NCI-H2029 (cell line): ENCODE measurements at regions not wholly inside any gene's neighbourhood (a gene's known extent, or its start where the extent isn't known, plus 50 kb on each side); places are given as distances from the start of the nearest gene placed in this dataset.
"Not testable (repeated sequence)": the region's sequence is repeated elsewhere in the genome, so short reads cannot be mapped to it uniquely, and the experiment has no call there.

Source experiments
- DNase-seq: peaks from one replicate; lab custom pipeline; 2025; lab: John Stamatoyannopoulos, UW

DNA sequence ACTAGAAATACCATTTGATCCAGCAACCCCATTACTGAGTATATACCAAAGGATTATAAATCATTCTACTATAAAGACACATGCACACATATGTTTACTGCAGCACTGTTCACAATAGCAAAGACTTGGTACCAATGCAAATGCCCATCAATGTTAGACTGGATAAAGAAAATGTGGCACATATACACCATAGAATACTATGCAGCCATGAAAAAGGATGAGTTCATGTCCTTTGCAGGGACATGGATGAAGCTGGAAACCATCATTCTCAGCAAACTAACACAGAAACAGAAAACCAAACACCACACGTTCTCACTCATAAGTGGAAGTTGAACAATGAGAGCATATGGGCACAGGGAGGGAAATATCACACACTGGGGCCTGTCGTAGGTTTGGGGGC lies 106.0 kb downstream of the SPATA18 start:
- not testable (repeated sequence) for DNase-seq

GRCh38 chr4:52157641-52158316 lies 106.7 kb downstream of the SPATA18 start:
- no peak for DNase-seq

DNA sequence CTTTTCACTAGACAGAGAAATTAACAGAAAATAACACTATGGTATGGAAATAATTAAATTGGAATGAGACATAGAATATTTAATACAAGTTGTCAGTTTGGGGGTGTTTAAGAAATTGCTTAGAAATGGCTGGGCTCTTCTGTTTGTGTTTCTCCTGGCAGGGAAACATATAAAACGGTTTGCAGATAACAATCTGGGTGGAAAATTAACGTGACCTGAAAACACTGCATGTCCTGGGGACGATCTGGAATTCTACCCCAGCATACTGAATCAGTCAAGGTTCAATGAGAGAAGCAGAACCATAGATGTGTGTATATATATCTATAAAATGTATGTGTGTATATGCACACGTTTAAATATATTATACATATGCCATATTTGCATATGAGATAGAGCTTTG lies 109.8 kb downstream of the SPATA18 start:
- no peak for DNase-seq

- DNase-seq = no peak
Measured at GRCh38 chr4:52164116-52164515, 113.0 kb downstream of the SPATA18 start.

DNA sequence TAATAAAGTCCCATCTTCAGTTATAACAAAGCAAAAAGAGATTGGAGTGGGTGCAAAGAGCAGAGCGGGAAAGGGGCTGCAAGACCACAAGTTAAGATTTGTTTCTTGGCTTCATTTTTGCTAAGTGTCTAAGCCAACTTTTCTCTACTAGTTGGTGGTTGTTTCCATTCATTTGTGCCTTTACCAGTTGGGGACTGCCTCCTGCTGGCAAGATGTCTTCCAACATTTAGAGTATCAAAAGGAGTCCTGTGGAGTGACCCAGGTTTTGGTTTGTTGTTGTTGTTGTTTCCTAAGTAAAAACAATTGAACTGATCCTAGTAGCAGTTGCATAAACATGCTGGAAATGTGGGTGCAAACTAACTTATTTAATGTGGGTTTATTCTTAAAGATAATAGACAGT lies 121.1 kb downstream of the SPATA18 start:
- DNase-seq = no peak

GRCh38 chr4:52173470-52174045 lies 122.5 kb downstream of the SPATA18 start:
- DNase-seq = no peak

DNA sequence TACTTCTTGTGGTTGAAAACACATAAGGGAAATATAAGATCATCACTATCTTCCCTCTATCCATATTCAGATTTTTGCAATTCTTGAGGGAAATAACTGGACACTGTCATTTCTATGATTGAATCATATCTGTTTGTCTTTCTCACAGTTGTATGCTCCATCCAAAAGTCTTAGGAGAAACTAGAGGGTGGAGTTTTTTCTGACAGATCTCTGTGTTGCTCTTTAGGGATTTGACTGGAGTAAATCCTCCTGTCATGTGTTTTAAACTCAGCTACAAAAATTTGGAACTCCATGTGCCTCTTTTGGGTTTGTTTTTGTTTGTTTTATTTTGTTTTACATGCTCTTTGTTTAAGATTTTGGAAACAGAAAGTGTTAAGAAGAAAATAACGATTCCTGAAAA lies 136.5 kb downstream of the SPATA18 start:
- DNase-seq = no peak

DNA sequence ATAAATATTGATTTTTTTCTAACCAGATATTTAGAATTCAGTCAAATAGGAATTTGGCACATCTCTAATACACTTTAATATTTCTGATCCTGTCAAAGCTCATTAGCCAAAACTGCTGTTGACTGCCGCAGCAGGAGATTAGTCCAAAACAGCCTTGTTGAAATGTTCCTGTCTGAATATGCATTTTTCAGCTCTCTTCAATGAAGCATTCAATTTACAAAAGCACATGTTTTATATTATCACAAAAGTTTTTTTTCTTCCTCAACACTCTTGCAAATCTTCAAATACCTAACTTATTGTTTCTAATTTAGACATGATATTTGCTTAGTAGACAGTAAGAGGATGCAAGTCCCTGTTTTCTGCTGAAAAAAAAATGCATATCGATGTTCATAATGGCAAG lies 140.9 kb downstream of the SPATA18 start:
- no peak for DNase-seq

DNA sequence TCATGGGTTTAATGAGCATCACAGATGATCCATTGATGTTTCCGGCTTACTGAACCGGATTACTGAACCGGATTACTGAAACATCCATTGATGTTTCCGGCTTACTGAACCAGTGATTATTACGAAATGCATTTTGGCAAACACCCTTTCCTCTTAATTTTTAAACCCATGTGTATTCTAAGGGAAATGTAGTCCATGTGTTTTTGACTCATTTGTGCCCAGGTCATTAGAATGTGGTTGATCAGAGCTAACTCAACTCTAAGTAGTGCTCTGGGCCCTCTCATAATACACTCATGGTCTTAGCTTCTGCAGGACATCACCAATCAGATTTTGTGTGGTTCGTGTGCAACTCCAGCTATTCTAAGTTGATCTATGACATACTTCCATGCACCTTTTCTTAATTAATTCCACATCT lies 141.6 kb downstream of the SPATA18 start:
- no peak for DNase-seq

GRCh38 chr4:52195869-52196268 lies 144.8 kb downstream of the SPATA18 start:
- no peak for DNase-seq

DNA sequence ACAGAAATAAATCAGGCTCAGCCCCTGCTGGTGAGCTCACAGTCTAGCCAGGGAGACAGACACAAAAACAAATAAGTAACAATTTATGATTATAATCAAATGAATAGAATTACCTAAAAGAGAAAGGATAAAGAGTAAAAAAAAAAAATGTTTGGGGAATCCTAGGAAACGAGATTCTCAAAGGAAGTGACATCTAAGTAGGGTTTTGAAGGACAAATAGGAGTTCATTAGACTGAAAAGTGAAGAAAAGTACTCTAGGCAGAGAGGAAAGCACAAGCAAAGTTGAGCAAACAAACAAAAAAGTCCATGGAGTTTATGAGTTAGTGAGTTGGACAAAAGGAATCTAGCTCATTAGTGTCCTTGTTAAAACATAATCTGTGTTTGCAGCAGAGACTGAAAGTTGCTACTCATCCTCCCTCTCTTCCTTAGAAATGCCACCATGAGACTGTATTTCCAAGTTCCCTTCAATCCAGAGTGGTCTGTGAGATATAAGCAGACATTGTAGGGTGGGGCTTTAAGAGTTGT lies 145.6 kb downstream of the SPATA18 start:
- no peak for DNase-seq

DNA sequence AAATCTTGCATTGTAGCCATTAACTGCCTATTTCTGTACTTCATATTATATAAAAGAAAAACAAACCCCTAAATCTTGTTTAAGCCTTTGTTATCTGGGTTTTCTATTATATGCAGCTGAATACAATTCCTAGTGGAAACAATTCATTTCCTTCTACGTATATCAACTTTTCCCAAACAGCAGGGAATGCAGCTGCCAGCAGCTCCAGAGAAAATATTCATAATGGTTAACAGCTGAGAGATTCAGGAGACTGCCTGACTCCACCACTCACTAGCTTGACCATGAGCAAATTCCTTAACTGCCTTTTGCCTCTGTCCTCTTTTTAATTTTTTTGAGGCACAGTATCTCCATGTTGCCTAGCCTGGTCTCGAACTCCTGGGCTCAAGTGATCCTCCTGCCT lies 146.2 kb downstream of the SPATA18 start:
- no peak for DNase-seq

DNA sequence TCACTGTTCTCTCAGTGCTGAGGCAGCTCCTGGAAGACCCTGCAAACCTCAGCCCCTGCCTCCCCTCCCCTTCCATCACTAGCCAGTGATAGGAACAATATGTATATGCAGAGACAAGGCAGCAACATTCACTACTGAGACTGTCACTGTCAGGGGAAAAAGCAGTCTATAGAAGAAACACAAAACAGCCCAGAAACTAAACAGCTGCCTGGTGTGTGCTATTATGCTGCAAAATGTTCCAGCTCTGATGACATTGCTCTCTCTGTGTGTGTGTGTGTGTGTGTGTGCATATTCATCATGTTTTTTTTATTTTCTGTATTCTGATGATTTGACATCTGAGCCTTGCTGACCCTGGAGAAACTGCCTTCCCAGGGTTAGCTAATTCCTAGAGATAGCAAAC lies 147.2 kb downstream of the SPATA18 start:
- no peak for DNase-seq

- no peak for DNase-seq
Measured at GRCh38 chr4:52199574-52200338, 148.7 kb downstream of the SPATA18 start.

GRCh38 chr4:52200339-52200725 lies 149.2 kb downstream of the SPATA18 start:
- no peak for DNase-seq

DNA sequence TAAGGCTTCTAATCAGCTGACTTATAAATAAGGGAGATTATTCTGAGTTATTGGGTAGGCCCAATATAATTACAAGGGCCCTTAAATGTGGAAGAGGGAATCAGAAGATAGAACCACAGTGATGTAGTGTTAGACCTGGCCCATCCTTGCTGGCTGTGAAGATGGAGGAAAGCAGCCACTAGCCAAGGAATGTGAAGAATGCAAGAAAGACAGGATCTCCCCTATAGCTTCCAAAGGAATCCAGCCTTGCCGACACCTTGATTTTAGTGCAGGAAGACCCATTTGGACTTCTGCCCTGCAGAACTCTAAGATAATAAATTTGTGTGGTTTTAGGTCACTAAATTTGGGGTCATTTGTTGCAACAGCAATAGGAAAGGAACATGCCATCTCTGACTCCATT lies 150.6 kb downstream of the SPATA18 start:
- DNase-seq = no peak

- no peak for DNase-seq
Measured at GRCh38 chr4:52202251-52202779, 151.2 kb downstream of the SPATA18 start.

DNA sequence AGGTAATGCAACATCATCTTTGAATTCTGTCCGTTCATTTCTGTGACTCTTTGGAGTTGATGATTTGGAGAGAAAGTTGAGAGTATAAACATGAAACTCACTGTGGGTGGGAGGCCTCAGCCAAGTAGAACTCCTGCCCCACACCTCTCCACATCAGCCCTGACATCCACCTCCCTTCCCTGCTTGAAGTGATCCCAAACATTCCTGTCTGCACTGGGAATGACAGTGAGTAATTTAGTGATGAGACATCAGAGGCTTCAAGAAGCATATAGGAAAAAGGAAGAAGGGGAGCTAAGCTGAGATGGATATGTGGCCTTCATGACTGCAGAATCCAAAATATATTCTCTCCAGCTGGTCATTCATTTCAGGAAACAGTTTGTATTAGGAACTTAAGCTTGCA lies 151.8 kb downstream of the SPATA18 start:
- DNase-seq = no peak

DNA sequence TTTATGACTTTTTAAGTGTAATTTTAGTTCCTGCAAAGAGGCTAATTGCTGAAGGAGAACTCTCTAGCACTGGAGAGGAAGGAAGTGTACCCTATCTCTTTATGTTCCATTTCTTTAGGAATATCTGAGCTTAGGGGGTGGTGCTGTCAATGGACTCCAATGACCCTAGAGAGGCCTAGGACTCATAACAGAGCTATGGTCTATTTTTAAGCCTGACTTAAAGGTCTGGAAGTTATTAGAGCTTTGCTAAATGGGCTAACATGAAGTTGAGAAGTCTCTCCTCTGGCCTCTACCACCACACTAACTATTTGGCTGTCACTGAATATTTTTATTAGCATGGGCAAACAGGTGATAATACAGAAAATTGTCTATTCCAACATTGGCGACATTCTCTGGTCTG lies 152.2 kb downstream of the SPATA18 start:
- DNase-seq = no peak

DNA sequence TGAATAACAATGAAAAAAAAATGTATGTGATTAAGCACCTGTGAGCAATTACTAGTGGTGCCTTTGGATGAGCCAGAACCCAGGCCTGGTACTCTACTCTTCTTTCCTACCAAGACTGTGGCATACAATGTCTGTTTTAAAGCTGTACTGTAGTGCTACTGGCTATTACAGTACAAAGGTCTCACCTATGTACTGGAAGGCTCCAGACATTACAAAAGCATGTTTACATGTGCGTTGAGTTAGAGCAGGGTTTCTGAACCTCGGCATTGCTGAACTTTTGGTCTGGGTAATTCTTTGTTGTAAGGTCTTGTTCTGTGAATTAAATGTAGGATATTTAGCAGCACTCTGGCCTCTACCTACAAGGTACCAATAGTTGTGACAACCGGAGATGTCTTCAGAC lies 153.8 kb downstream of the SPATA18 start:
- DNase-seq = no peak

GRCh38 chr4:52207146-52207545 lies 156.0 kb downstream of the SPATA18 start:
- not testable (repeated sequence) for DNase-seq

GRCh38 chr4:52212702-52213101 lies 161.6 kb downstream of the SPATA18 start:
- DNase-seq = no peak

- DNase-seq = no peak
Measured at GRCh38 chr4:52231526-52231925, 180.4 kb downstream of the SPATA18 start.
